ENCODE measurements at regions not wholly inside any gene's neighbourhood (a gene's known extent, or its start where the extent isn't known, plus 50 kb on each side); places are given as distances from the start of the nearest gene placed in this dataset.

- dilution Hi-C loops (cut with MboI; ENCODE audit: extremely low pct_ligation_motif_present, low sequenced_read_pairs): no loop called here
- ChIA-PET POLR2A (no interaction called here), CTCF (no interaction called here)
- FAIRE-seq: no peak
- no peaks in the 10 kb centered on the region for H4K20me1 ChIP-seq (replicated peaks; ENCODE audit: control insufficient read depth, extremely low read depth, insufficient read depth, low read length)
- H3K36me3 ChIP-seq (ENCODE audit: control insufficient read depth in 2 of 2, extremely low read depth in 1 of 2, insufficient read depth in 2 of 2, low read length in 2 of 2): no peaks in the 10 kb centered on the region
- H3K79me2 ChIP-seq (ENCODE audit: control insufficient read depth, insufficient read depth, low read length): no peaks in the 10 kb centered on the region
- H3K4me1 ChIP-seq (ENCODE audit: control insufficient read depth, extremely low read depth, insufficient read depth, low read length): no peaks in the 10 kb centered on the region
- H3K27me3 ChIP-seq (ENCODE audit: control insufficient read depth in 2 of 2, insufficient read depth in 2 of 2, low read length in 2 of 2): no peaks in the 10 kb centered on the region
- TF ChIP-seq POLR2AphosphoS5 (IDR thresholded peaks at IDR 0.05; ENCODE audit: insufficient read depth, low read depth, low read length): no peak
- TF ChIP-seq EZH2 (IDR thresholded peaks at IDR 0.05; ENCODE audit: borderline replicate concordance, low read depth, low read length, severe bottlenecking): no peak
- no peak for TF ChIP-seq POLR2A (IDR thresholded peaks at IDR 0.05; ENCODE audit: low read depth, low read length)
- TF ChIP-seq FOS (IDR thresholded peaks at IDR 0.05; ENCODE audit: borderline replicate concordance, insufficient read depth, low read length): no peak
- TF ChIP-seq GATA2 (IDR thresholded peaks at IDR 0.05; ENCODE audit: insufficient read depth, insufficient read length, low read depth, low read length): no peak
- TF ChIP-seq MYC (IDR thresholded peaks at IDR 0.05; ENCODE audit: low read depth, low read length): no peak
- no peak for TF ChIP-seq JUN (IDR thresholded peaks at IDR 0.05; ENCODE audit: borderline replicate concordance, insufficient read depth, insufficient read length, low read depth)
- no peak for TF ChIP-seq CTCF (IDR thresholded peaks at IDR 0.05; ENCODE audit: extremely low read depth in 1 of 2, insufficient read depth in 1 of 2, low read depth in 1 of 2, low read length in 2 of 2)
- TF ChIP-seq, protein P1, sequence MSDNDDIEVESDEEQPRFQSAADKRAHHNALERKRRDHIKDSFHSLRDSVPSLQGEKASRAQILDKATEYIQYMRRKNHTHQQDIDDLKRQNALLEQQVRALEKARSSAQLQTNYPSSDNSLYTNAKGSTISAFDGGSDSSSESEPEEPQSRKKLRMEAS (IDR thresholded peaks at IDR 0.05; ENCODE audit: insufficient read depth, insufficient read length): no peak
- H3K9me3 ChIP-seq (replicated peaks; ENCODE audit: control insufficient read depth, insufficient read depth, low read length): no peaks in the 10 kb centered on the region
- H3K9ac ChIP-seq (replicated peaks; ENCODE audit: extremely low read depth, insufficient read depth, low read length): no peak overlapping the region
- no peak for DNase-seq (ENCODE audit: low read depth, low spot score)
- H3K9me1 ChIP-seq (replicated peaks; ENCODE audit: control insufficient read depth, extremely low read depth, insufficient read depth, low read length): no peaks in the 10 kb centered on the region
- BruUV-seq (replicated peaks): no TSS peak
- H3K27ac ChIP-seq (ENCODE audit: insufficient read depth, low read depth, low read length): no peak overlapping the region
- no peak overlapping the region for H3K4me3 ChIP-seq (replicated peaks in 1 of 3; ENCODE audit: insufficient read depth in 1 of 3, low read depth in 1 of 3, low read length in 3 of 3)
- no peak overlapping the region for H3K4me2 ChIP-seq (ENCODE audit: insufficient read depth, low read length)
- no peak overlapping the region for H2AFZ ChIP-seq (ENCODE audit: low read depth, low read length)
- intact Hi-C loops (cut with micrococcal nuclease): no loop called here
Observed at GRCh38 chr4:135277980-135278315, 1076.4 kb upstream of the PABPC4L start.
